SW480 (cell line): ENCODE measurements at regions not wholly inside any gene's neighbourhood (a gene's known extent, or its start where the extent isn't known, plus 50 kb on each side); places are given as distances from the start of the nearest gene placed in this dataset.

ENCODE experiments used
- DNase-seq: peaks from one replicate; pipeline ENCODE4 v3.0.0-alpha.2; 2016; ENCODE audit warnings: low spot score

DNA sequence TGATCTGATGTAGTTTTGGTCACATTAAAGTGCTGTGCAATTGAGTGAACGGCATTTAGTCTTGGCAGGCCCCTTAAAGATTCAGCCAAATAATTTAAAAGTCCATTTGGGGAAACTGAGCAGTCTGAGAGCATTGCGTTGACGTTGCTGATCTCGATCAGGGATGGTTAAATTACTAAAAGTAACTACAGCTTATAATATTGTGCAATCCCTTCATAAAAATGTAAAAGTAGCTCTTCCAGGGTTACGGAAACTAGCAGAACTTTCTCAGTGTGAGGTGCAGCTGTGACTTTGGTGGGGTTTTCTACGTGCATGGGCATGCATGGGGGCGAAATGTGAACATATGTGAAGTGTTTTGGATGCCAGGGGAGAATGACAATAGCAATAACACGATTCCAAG lies 184.5 kb upstream of the RNF32 start:
- DNase-seq = no peak

- no peak for DNase-seq
These were observed 190.1 kb upstream of the RNF32 start for GRCh38 chr7:156450473-156450872.

DNA sequence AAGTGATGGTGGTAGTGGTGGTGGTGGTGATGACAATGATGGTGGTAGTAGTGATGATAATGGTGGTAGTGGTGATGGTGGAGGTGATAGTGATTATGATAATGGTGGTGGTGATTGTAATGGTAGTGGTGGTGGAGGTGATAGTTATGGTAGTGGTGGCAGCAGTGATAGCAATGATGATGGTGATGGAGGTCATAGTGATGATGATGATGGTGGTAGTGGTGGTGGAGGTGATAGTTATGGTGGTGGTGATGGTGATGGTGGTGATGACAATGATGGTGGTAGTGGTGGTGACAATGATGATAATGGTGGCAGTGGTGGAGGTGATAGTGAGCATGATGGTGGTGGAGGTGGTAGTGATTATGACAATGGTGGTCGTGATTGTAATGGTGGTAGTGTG lies 191.7 kb upstream of the RNF32 start:
- no peak for DNase-seq

DNA sequence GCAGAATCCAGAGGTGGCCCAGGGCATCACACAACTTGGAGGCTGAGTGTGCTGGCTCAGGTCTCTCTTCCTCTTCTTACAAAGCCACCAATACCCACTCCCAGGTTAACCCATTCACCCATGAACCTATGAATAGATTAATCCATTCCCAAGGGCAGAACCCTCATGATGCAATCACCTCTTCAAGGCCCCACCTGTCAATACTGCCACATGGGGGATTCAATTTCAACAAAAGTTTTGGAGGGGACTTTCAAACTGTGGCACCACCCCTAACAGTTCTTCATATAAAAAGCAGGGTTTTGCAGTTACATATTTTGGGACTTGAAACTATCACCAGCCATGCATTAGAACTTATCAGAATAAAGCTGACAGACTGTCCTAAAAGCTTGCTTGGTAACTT lies 193.6 kb upstream of the RNF32 start:
- DNase-seq = no peak

- DNase-seq = no peak
These were observed 194.4 kb upstream of the RNF32 start for GRCh38 chr7:156445997-156446761.

GRCh38 chr7:156442516-156442915 lies 198.1 kb upstream of the RNF32 start:
- no peak for DNase-seq

- no peak for DNase-seq
These were observed 200.1 kb upstream of the RNF32 start for GRCh38 chr7:156440456-156440855.

- no peak for DNase-seq
These were observed 202.6 kb upstream of the RNF32 start for GRCh38 chr7:156438011-156438410.

GRCh38 chr7:156437021-156437614 lies 203.5 kb upstream of the RNF32 start:
- no peak for DNase-seq

GRCh38 chr7:156435486-156436231 lies 204.9 kb upstream of the RNF32 start:
- no peak for DNase-seq

GRCh38 chr7:156434706-156435105 lies 205.9 kb upstream of the RNF32 start:
- DNase-seq = no peak

DNA sequence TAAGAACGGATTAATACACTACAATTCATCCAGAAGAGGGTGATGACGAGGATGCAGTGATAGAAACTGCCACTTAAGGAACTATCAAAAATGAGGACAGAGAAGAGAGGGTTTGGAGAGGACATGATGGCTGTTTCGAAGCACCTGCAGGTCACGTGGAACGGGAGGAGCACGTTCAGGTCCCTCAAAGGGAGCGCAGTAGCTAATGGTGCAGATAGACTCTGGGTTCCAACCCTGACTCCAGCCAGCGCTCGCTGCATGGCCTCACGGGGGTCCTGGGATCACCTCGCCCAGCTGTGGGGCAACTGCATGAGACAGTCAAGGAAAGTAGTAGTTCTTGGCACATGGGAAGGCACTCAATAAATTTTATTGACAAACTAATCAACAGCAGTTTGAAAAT lies 208.6 kb upstream of the RNF32 start:
- DNase-seq = no peak

DNA sequence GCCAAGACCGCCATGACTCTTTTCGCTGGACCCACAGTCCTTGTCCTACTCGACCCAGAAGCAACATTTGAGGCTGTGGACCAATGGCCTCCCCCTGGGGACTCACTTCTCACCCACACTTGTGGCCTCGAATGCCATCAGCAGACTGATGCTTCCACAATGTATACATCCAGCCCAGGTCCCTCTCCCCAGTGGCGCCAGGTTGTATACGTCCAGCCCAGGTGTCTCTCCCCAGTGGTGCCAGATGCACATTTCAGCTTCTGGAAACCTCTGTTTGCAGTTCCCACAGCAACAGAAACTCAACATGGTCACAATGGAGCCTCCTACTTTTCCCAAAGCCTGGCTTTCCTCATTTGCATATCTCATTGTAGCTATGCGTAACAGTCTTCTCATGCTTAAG lies 210.5 kb upstream of the RNF32 start:
- no peak for DNase-seq

GRCh38 chr7:156429514-156429913 lies 211.1 kb upstream of the RNF32 start:
- no peak for DNase-seq

GRCh38 chr7:156423876-156424275 lies 216.7 kb upstream of the RNF32 start:
- peak; percentile 33 for DNase-seq

GRCh38 chr7:156420496-156420895 lies 220.1 kb upstream of the RNF32 start:
- DNase-seq = no peak

DNA sequence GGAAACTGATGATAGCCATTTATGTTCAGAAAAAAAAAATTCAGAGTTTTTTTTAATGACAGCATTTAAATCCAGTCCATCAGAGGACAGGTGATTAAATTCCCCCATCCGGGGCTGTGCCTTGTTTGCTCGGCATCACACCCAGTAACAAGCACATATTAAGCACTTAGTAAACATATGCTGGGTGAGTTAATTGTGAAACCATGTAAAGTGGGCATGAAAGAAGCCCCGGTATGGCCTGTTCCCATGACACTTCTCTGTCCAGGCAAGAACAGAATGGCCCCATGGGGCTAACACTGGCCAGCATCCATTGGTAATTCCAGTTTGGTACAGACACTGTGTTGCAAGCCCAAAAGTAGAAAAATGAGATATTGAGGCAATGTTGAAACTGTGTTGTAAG lies 220.8 kb upstream of the RNF32 start:
- no peak for DNase-seq

DNA sequence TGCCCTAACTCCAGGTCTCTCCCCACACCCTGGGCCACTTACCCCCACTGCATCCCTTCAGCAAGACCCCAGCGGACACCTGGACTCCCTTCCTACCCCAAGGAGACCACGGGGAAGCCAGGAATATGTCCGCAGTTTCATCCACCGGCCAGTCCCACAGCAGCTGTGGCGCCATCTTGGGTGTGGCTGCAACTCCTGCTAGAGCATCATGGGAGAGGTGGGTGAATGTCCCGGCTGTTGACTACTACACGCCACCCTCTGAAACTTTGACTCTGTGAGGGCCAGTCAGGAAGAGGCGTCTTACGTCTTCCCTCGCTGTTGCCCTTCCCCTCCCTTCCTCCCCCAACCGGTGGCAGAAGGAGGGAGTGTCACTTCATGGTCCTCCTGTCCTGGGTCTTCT lies 238.3 kb upstream of the RNF32 start:
- DNase-seq = no peak

GRCh38 chr7:156401617-156402016 lies 239.0 kb upstream of the RNF32 start:
- DNase-seq = no peak

GRCh38 chr7:156400046-156400445 lies 240.5 kb upstream of the RNF32 start:
- DNase-seq = peak; percentile 18

- DNase-seq = no peak
These were observed 243.3 kb upstream of the RNF32 start for GRCh38 chr7:156397249-156397648.

- DNase-seq = no peak
These were observed 251.4 kb upstream of the RNF32 start for GRCh38 chr7:156389116-156389692.

DNA sequence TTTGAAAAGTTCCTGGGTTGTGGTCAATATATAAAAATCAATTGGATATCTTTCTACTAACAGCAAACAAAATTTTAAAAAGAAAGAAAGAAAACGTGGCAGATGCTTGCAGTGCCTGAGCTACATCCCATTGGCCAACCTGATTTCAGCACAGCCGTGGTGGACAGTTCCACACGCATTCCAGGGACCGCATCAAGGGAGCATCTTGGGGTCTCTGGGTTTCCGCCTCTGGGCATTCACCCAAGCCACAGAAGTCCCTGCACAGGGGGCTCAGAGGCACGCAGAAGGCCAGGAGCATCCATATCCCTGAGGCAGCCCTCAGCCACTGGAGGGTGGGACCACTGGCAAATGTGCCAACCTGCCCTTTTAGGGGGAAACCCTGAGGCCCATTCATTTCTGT lies 254.5 kb upstream of the RNF32 start:
- no peak for DNase-seq
